Mucosa of rectum (tissue), 2 donors: ENCODE measurements at regions not wholly inside any gene's neighbourhood (a gene's known extent, or its start where the extent isn't known, plus 50 kb on each side); places are given as distances from the start of the nearest gene placed in this dataset.

Experiments used
- H3K27ac ChIP-seq, 2 donors: one replicate each; pipeline ENCODE4 v1.7.0; 2013; ENCODE audit warnings: inconsistent platforms in 2 of 2, low read depth in 2 of 2, low read length in 2 of 2
- H3K27me3 ChIP-seq, 2 donors: one replicate each; pipeline ENCODE4 v1.7.0; 2013; ENCODE audit warnings: low read length in 2 of 2; ENCODE audit not compliant: control insufficient read depth in 2 of 2, insufficient read depth in 2 of 2
- H3K36me3 ChIP-seq, 2 donors: one replicate each; pipeline ENCODE4 v1.7.0; 2013; ENCODE audit warnings: low read length in 2 of 2; ENCODE audit not compliant: control insufficient read depth in 2 of 2, insufficient read depth in 2 of 2
- H3K4me1 ChIP-seq, 2 donors: one replicate each; pipeline ENCODE4 v1.7.0; 2013; ENCODE audit warnings: low read length in 2 of 2, mild to moderate bottlenecking in 1 of 2; ENCODE audit not compliant: control insufficient read depth in 2 of 2, insufficient read depth in 2 of 2
- H3K4me3 ChIP-seq, 2 donors: one replicate each; pipeline ENCODE4 v1.7.0; 2013; ENCODE audit warnings: low read length in 2 of 2
- H3K9ac ChIP-seq, 2 donors: one replicate each; pipeline ENCODE4 v1.7.0; 2013; ENCODE audit warnings: low read length in 2 of 2, low read depth in 1 of 2, mild to moderate bottlenecking in 1 of 2
- H3K9me3 ChIP-seq, 2 donors: one replicate each; pipeline ENCODE4 v1.7.0; 2013; ENCODE audit warnings: low read length in 2 of 2; ENCODE audit not compliant: control insufficient read depth in 2 of 2
- donor health status: healthy.
- donor health status: Normal muscosa, but diverticular disease.

DNA sequence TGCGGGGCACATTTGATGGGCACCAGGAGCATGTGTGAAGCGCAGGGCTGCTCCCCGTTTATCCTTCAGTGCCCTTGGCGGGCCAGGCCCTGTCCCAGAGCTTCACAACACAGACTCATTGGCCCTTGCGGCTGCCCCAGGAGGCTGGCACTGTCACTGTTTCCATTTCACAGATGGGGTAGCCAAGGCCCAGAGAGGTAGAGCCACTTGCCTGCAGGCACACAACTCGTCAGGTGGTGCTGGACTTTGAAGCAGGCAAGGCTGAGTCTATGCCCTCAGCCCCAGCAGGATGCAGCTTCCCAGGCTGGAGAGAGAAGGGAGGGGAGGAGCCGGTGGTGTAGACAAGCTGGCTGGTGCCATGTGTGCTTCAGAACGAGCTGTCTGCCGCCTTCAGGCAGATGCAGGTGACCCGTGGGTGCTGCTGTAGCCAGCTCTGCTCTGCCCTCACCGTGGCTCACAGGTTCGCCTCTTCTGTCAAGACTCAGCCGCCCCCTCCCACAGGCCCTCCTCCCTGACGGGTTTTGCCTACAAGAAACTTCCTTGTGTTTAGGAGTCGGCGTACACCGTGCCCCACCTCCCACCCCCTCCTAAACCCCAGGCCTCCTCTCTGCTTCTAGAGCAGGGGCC, 232.3 kb upstream of the CIBAR2 start:
- H3K4me3 ChIP-seq = no peak overlapping the region
- peaks cover 0 to 5% of the 10 kb centered on the region in 2 donors for H3K27me3 ChIP-seq
- no peak overlapping the region for H3K9ac ChIP-seq
- no peaks in the 10 kb centered on the region for H3K4me1 ChIP-seq
- no peak overlapping the region for H3K27ac ChIP-seq
- H3K36me3 ChIP-seq = no peaks in the 10 kb centered on the region
- H3K9me3 ChIP-seq = no peaks in the 10 kb centered on the region

DNA sequence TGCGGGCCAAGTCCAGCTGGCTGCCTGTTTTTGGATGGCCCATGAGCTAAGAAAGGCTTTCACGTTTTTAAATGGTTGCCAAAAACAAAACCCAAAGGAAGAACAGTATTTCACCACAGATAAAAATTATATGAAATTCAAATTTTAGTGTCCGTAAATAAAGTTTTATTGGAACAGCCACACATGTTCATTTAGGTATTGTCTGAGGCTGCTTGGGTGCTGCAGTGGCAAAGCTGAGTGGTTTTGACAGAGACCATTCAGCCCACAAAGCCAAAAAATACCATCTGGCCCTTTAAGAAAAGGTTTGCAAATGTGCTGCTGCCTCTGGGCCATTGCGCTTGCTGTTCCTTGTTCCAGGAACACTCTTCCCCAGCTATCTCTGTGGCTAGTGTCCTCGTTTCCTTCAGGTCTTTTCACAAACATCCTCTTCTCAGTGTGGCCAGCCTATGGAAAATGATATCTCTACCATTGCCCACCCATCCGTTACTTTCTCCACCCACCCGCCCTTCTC, 232.9 kb upstream of the CIBAR2 start:
- H3K27ac ChIP-seq = no peak overlapping the region
- no peaks in the 10 kb centered on the region for H3K9me3 ChIP-seq
- H3K27me3 ChIP-seq = peaks cover 0 to 5% of the 10 kb centered on the region in 2 donors
- H3K36me3 ChIP-seq = no peaks in the 10 kb centered on the region
- H3K9ac ChIP-seq = no peak overlapping the region
- no peak overlapping the region for H3K4me3 ChIP-seq
- H3K4me1 ChIP-seq = no peaks in the 10 kb centered on the region

DNA sequence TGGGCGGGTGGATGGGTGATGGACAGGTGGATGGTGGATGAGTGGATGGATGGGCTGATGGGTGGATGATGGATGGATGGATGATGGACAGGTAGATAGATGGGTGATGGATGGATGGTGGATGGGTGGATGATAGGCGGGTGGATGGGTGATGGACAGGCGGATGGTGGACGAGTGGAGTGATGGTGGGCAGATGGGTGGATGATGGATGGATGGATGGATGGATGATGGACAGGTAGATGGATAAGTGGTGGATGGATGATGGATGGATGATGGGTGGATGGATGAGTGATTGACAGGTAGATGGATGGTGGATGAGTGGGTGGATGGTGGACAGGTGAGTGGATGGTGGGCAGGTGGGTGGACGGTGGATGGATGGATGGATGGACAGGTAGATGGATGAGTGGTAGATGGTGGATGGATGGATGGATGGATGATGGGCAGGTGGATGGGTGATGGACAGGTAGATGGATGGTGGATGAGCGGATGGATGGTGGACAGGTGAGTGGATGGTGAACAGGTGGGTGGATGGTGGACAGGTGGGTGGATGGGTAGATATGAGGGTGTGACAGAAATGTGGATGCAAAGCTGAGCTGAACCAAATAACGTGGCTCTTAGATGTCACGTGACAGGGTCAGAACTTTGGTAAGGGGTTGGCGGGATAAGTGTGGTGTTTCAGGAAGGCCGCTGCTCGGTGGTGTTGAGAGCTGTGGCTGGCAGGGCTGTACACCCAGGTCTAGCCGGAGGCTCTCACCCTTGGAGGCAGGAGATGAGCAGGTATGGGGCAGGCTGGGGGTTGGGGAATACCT, 234.3 kb upstream of the CIBAR2 start:
- no peaks in the 10 kb centered on the region for H3K9me3 ChIP-seq
- peaks cover 0 to 5% of the 10 kb centered on the region in 2 donors for H3K27me3 ChIP-seq
- H3K4me3 ChIP-seq = no peak overlapping the region
- no peak overlapping the region for H3K9ac ChIP-seq
- H3K4me1 ChIP-seq = peaks cover 0 to 8% of the 10 kb centered on the region in 2 donors
- no peaks in the 10 kb centered on the region for H3K36me3 ChIP-seq
- H3K27ac ChIP-seq = no peak overlapping the region

DNA sequence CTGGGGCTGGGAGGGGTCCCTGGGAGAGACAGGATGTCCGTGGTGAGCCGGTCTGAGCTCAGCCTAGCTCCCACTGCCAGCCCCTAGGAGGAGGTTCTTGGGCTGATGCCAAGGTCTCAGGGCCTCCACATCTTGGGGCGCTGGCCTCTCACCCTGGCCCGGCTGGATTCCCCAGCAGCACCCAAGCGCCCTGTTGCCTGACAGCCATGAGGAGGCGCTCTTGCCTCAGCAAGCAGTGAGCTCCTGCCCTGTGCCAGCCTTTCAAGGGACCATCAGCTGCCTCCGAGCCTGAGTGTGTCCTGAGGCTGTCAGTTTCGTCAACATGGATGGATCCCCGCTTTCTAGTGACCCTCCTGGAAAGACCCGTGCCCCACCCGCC, 234.9 kb upstream of the CIBAR2 start:
- H3K27me3 ChIP-seq = peaks cover 0 to 5% of the 10 kb centered on the region in 2 donors
- H3K36me3 ChIP-seq = no peaks in the 10 kb centered on the region
- no peaks in the 10 kb centered on the region for H3K9me3 ChIP-seq
- no peak overlapping the region for H3K4me3 ChIP-seq
- no peak overlapping the region for H3K9ac ChIP-seq
- no peak overlapping the region for H3K27ac ChIP-seq
- peaks cover 0 to 8% of the 10 kb centered on the region in 2 donors for H3K4me1 ChIP-seq

DNA sequence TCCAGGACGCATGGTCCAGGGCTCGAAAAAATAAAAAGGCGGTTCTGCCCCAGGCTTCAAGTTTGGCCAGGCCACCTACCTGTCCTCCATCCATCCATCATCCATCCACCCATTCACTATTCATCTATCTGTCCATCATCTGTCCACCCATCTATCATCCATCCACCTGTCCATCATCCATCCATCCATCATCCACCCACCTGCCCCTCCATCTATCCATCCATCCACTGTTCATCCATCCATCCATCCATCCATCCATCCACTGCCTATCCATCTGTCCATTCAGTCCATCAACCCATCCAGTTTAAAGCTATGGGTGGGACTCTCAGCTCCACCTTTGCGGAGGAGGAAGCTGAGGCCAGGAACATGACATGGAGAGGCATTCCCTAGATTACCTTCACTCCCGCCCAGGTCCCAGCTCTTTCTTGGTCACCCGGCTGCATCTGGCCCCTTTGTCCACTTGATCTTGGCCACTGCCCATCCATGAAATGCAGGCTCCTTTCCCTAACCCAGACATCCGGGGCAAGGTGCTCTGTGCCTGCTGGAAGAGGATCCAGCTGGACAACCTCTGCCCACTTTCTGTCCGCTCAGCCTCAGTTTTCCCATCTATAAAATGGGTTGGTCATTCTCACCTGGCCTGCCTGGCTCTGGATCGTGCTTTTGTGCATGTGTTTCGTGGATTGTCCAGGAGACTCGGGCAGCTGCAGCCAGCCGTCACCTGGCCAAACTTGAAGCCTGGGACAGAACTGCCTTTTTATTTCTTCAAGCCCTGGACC, 236.0 kb upstream of the CIBAR2 start:
- no peaks in the 10 kb centered on the region for H3K9me3 ChIP-seq
- H3K9ac ChIP-seq = no peak overlapping the region
- H3K4me3 ChIP-seq = no peak overlapping the region
- H3K27ac ChIP-seq = no peak overlapping the region
- H3K4me1 ChIP-seq = peaks cover 0 to 8% of the 10 kb centered on the region in 2 donors
- H3K27me3 ChIP-seq = peaks cover 0 to 5% of the 10 kb centered on the region in 2 donors
- H3K36me3 ChIP-seq = no peaks in the 10 kb centered on the region

DNA sequence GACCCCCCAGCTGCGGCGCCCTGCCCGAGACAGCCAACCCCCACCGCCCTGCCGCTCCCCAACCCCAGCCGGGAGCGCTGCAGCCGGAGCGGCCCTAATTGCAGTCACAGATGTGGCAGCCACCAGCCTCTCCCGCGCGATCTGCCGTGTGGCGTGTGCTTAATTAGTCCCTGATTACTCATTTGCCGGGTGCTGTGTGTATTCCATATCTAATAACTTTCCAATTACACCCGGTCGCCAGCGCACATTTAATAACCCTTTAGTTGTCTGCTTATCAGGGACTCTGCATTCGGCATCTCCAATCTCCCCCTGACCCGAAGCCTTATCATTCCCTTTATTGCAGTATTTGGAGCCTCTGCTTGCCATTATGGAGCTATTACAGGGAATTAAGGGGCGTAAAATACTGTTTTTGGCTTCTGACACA, 236.7 kb upstream of the CIBAR2 start:
- H3K9me3 ChIP-seq = no peaks in the 10 kb centered on the region
- no peak overlapping the region for H3K4me3 ChIP-seq
- H3K36me3 ChIP-seq = no peaks in the 10 kb centered on the region
- H3K9ac ChIP-seq = no peak overlapping the region
- H3K27ac ChIP-seq = no peak overlapping the region
- peaks cover 0 to 5% of the 10 kb centered on the region in 2 donors for H3K27me3 ChIP-seq
- peaks cover 4 to 12% of the 10 kb centered on the region in 2 donors for H3K4me1 ChIP-seq

DNA sequence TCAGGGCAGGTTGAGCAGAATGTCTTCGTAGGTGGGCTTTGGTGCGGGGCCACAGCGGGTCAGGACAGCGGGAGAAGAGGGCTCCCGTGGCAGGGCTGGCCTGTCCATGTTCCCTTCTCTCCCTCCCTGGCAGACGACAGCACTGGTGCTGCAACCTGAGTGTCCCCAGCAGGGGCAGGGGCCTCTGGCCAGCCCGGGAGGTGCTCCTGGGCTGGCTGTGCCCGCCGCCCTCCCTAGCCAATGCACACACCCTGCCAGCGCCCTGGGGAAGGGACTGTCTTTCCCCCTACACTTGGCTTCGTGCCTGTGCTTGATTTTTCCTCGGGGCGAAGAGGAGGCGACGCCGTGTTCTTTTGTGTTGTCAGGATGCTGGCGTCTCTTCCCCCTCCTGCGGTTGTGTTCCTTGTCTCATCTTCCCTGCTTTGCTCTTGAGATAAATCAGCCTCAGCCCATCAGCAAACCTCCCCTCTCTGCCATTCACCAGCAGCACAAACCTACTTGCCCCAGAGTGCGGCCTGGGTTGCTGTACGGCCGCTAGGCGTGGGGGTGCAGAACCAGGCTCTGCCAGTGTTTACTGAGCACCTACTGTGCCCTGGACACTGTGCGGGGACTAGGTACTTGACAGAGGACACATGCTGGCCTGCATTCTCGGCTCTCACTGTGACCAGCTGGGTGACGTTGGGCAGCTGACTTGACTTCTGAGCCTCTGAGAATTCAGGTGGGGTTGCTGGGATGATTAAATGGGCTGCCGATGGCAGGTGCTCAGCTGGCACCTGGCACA, 237.3 kb upstream of the CIBAR2 start:
- no peaks in the 10 kb centered on the region for H3K9me3 ChIP-seq
- no peak overlapping the region for H3K9ac ChIP-seq
- H3K27ac ChIP-seq = no peak overlapping the region
- peaks cover 0 to 5% of the 10 kb centered on the region in 2 donors for H3K27me3 ChIP-seq
- no peak overlapping the region for H3K4me3 ChIP-seq
- H3K36me3 ChIP-seq = no peaks in the 10 kb centered on the region
- peaks cover 6 to 16% of the 10 kb centered on the region in 2 donors for H3K4me1 ChIP-seq

DNA sequence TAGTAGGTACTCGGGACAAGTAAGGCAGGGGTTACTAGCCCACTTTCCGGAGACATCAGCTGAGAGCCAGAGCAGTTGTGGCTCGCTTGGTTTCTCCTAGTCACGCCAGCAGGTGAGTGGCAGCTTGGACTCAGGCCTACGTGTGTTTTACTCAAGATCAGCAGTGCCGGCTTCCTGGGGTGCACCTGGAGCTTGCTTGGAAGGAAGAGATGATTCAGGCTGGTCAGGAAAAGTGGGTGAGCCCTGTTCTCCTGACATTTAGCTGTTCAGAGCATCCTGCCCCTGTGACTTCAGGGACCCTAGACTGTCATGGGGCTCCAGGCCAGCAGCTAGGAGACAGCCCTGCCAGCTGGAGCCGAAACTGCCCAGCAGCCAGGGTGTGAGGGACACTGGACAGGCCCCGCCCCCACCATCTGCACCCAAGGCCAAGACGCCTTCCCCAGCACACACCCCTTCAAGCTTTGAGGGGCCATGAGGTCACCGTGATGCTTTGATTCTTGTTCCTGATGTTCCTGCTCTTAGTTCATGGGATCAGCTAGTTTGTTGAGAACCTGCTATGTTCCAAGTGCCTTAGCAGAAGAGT, 238.0 kb upstream of the CIBAR2 start:
- Histone ChIP-seq H3K9ac (no peak overlapping the region), H3K9me3 (no peaks in the 10 kb centered on the region), H3K4me3 (no peak overlapping the region), H3K36me3 (no peaks in the 10 kb centered on the region), H3K27ac (no peak overlapping the region), H3K4me1 (peaks cover 11 to 16% of the 10 kb centered on the region in 2 donors), H3K27me3 (peaks cover 0 to 5% of the 10 kb centered on the region in 2 donors)

DNA sequence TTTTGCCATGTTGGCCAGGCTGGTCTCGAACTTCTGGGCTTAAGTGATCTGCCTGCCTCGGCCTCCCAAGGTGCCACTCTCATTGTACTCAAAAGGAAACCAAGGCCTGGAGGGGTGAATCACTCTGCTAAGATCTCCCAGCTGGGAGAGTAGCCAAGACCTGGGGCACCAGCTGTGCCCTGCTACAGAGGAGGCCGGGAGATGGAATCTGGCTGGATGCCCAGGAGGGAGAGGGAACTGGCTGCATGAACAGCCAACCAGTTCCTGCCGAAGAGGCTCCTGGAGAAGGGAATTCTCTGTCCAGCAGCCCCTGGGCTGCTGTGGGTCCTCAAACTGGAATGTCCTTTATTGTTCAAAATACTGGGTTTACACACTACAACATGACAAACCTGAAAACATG, 238.7 kb upstream of the CIBAR2 start:
- H3K36me3 ChIP-seq = no peaks in the 10 kb centered on the region
- H3K9ac ChIP-seq = no peak overlapping the region
- no peaks in the 10 kb centered on the region for H3K9me3 ChIP-seq
- H3K27ac ChIP-seq = peak overlapping the region in 1 of 2 donors; percentile 23
- peaks cover 0 to 5% of the 10 kb centered on the region in 2 donors for H3K27me3 ChIP-seq
- H3K4me1 ChIP-seq = peaks cover 11 to 16% of the 10 kb centered on the region in 2 donors
- H3K4me3 ChIP-seq = no peak overlapping the region
